Left hindlimb (tissue), 1 donor: ENCODE measurements at regions not wholly inside any gene's neighbourhood (a gene's known extent, or its start where the extent isn't known, plus 50 kb on each side); places are given as distances from the start of the nearest gene placed in this dataset.
"Not testable (repeated sequence)": the region's sequence is repeated elsewhere in the genome, so short reads cannot be mapped to it uniquely, and the experiment has no call there.

Experiments
- DNase-seq: peaks from one replicate; pipeline ENCODE4 v3.0.0-alpha.2; 2018

DNA sequence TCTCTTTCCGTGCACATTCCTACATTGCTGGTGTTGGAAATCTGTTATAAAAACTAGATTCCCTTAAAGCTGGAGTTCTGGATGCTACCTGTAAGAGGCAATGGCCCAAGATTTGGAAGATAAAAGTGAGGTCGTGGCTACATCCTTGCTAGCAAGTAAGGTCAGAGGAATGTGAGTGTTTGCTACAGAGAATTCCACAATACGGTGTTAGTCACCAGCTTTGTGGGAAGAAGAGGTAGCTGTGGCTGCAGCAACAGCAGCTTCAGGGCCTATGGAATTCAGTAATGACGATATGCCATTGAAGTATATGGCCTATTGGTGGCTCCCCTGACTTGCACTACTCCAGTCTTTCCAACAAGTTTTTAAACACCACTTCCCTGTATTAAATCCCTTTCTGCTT, 227.7 kb upstream of the TMEM260 start:
- DNase-seq: no peak

DNA sequence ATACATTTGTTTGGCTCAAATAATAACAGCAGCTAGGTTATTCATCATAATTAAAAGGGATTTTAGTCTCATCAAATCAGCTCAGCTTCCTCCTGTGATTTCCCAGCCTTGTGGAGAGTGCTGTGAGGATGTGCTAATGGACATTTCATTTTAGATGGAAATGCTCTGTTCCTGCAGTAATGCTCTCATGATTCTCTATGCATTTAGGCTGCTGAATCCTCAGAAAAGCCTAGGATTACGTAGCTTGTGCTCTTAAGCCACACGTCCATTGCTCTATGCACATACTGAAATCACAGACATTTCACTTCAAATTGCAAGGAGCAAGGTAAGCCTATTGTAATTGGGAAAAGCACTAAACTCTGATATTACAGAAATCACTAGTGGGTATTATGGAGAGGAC, 226.6 kb upstream of the TMEM260 start:
- no peak for DNase-seq

DNA sequence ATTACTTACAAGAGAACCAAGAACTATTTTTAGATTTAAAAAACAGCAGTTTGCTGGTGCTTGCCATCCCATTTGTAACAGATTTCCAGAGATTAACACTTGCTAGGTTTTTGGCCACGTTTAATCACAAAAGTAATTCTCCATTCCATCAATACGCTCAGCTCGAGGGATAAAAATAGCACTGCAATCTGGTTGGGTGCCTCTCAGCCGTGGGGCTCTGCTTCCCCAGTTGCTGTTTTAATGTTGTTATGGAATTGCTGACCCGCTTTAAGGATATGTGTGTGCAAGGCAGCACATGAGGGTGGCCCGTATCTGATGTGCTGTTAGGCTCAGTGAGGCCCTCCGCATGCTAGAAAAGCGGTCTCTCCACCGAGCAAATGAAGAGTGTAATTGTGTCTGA, 222.2 kb upstream of the TMEM260 start:
- DNase-seq: peak; percentile 43

DNA sequence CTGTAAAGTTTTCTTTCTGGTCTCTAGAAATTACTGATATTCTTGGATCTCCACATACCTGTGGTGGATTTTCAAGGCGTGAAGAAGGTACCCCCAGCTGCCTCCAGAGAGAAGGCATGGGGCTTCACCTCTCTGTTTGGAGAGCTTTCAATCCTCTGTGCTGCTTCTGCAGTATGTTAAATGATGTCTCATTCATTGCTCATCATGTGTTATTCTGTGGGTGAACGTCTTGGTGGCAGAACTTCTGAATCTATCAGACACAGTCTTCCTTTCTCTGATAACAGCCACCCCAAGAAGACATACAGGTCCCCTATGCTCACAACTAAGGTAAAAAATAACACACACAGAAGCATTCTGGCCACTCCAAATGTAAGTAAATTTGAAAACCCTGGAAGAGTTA, 221.3 kb upstream of the TMEM260 start:
- no peak for DNase-seq

DNA sequence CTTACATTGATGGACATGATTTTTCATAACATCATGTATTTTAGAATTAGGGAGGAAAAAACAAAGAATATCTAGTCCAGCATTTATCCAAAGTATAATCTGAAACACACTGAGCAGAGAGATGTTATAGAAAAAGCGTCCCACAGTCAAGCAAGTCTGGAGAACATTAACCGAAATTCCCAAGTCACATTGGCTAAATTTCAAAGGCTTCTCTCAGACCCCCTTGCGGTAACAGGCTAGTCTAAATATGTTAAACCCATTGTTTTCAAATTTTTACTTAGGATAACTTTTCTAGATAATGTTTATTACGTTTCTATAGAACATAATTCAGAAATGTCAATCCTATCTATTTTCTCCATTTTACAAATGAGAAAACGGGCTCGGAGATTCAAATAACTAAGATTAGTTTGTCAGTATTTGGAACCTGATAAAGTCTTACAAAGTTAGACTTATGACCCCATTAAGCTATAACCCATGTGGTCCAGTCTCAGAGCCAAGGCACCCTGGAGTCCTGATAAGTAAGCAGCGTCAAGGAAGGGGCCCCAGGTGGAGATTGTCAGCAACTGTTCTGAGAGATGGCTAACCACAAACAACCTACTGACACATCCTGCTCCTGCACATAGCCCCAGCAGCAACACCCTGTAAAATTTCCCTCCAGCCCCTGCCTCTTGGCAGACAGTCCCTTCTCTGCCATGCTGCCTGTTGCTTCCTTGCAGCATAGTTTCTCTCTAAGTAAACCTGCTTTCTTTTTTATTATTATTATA, 220.6 kb upstream of the TMEM260 start:
- DNase-seq: no peak

DNA sequence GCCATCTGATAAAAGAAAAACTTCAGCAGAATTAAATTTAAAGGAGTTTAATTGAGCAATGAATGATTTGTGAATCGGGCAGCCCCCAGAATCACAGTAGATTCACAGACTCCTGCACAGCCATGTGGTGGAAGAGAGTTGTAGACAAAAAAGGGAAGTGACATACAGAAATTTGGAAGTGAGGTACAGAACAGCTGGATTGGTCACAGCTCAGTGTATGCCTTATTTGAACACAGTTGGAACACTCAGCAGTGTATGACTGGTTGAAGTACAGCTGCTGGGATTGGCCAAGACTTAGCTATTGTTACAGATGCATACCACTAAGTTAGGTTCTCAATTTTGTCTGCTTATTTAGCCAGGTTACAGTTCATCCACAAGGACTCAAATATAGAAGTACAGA, 213.9 kb upstream of the TMEM260 start:
- not testable (repeated sequence) for DNase-seq

DNA sequence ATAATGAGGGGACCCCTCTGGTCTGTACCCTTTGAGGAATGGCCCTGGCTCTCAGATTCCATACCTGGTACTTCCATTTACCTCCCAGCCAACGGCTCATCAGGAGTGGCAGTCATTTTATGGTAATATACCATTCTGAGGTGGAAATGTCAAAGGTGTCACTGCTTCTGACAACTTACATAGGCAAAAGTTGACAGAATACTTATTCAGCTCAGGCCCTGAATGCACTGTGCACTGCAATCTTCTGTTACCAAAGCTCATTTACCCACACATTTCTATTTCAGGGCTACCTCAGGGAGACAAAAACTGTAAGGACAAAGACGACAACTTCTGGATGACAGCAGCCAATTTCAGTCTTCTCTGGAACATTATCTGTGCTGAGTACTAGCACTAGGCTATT, 212.2 kb upstream of the TMEM260 start:
- DNase-seq: no peak

DNA sequence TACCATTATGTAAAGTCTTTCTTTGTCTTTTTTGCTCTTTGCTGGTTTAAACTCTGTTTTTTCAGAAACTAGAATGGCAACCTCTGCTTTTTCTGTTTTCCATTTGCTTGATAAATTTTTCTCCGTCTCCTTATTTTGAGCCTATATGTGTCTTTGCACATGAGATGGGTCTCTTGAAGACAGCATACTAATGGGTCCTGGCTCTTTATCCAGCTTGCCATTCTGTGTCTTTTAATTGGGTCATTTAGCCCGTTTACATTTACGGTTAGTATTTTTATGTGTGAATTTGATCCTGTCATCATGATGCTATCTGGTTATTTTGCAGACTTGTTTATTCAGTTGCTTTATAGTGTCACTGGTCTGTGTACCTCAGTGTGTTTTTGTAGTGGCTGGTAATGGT, 207.9 kb upstream of the TMEM260 start:
- DNase-seq: no peak

DNA sequence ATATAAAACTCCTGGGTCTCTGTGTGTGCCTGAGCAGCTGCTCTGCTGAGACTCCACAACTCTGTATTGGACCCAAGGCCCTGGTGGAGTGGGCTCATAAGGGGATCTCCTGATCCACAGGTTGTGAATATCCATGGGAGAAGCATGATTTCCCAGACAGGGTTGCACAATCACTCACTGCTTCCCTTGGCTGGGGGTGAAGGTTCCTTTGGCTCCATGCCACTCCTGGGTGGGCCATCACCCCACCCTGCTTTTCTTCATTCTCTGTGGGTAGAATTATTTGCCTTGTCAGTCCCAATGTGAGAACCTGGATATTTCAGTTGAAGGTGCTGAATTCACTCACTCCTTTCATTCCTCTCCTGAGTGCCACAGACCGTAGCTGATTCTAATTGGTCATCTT, 205.2 kb upstream of the TMEM260 start:
- DNase-seq: no peak

DNA sequence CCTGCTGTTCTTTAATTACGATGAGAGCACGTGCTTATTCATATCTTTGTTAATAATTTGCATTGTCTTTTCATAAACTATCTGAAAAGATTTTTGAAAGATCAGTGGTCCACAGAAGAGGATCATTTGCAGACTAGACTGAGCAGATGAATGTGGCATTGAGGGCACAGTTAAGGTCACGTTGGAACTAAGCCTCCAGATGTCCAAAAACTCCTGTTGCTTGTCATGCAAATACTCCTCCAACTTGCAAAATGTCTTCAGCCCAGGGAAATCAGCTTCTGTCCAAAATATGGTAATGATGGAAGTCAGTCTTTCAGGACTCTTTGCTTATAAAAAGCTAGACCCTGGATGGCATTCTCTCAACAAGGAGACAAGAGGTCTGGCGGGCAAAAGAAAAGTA, 201.6 kb upstream of the TMEM260 start:
- no peak for DNase-seq

DNA sequence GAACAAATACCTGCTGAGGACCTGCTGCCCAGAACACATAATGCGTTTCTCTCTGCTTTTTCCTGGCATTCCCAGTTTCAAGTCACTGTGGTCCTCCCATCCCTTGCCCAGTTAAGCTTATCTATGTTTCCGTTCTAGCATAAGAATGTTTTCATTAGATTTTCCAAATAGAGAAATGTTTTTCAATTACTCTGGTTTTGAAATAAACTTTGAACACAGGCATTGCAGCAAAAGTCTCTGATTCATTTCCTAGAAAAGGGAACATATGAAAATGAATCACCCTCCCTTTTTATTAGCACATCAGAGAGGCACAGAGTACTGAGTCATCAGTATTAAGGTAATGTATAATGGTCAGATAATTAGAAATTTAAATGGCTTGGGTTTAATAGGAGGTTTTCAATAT, 201.1 kb upstream of the TMEM260 start:
- DNase-seq: no peak

DNA sequence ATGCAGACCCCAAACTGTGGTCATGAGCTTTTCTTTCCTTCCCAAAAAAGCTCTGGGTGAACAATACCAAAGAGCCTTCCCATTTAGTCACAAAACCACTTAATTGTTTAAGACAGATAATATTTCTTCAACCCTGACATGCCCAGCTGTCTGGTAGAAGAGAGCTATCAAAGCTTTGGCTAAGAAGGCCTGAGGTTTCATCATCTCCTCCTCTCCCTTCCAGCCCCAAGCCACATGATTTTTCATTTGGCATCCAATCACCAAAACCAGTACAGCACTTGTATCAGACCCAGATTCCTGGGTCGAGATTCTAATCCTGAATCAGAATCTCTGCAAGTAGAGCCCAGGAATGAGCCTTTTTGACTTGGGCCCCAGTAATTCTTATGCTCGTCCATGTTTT, 199.6 kb upstream of the TMEM260 start:
- DNase-seq: no peak

DNA sequence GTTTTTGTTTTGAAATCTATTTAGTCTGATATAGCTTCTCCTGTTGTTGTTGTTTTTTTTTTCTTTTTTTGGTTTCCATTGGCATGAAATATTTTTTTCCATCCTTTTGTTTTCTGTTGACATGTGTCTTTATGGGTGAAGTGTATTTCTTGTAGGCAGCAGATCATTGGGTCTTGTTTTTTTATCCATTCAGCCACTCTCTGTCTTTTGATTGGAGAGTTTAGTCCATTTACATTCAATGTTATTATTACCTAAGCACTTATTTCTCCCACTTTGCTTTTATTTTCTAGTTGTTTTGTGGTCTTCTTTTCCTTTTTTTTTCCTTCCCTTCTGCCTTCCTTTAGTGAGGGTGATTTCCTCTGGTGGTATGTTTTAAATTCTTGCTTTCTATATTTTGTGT, 193.6 kb upstream of the TMEM260 start:
- DNase-seq: no peak

DNA sequence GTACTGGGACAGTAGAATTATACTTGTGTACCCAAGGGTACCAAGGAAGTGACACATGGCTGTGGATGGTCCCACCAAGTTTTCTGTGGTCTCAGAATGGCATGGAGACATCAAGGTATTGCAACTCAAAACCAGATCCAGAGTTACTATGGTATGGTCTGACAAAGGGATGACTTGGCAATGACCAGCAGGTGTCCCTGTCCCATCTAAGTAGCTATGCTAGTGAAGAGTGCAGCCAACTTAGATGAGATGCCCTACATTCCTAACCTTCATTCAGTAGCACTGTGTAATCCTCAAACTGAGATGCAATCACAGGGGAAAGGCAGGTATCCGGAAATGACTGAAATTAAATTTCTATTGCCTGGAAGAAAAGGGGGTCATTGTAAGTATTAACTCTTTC, 188.7 kb upstream of the TMEM260 start:
- DNase-seq: no peak

DNA sequence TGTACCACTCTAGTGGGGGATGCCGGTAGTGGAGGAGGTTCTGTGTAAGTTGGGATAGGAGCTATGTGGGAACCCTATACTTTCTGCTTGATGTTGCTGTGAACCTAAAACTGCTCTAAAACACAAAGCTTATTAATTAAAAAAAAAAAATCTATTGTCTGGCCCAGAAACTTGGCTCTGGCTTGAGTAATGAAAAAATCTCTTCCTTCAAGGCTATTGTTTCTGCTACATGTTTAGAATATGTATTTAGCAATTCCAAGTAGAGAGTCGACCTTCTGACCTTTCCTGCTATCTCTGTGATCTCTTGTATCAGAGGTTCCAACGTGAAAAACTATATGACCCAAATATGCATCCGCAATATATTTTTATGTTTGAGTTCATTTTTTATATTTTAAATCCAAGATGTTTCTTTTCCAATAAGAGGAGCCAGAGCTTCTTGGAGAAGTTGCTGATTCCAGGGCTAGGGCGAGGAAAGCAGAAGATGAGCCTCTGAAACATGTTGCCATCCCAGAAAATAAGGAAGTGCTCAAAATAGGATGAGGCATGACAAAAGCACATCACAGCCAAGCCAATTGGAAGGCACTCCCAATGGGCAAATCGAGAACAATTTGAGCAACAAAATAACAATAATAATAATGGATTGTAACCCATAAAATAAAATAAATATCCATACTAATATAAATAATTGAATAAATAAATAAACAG, 184.6 kb upstream of the TMEM260 start:
- no peak for DNase-seq

DNA sequence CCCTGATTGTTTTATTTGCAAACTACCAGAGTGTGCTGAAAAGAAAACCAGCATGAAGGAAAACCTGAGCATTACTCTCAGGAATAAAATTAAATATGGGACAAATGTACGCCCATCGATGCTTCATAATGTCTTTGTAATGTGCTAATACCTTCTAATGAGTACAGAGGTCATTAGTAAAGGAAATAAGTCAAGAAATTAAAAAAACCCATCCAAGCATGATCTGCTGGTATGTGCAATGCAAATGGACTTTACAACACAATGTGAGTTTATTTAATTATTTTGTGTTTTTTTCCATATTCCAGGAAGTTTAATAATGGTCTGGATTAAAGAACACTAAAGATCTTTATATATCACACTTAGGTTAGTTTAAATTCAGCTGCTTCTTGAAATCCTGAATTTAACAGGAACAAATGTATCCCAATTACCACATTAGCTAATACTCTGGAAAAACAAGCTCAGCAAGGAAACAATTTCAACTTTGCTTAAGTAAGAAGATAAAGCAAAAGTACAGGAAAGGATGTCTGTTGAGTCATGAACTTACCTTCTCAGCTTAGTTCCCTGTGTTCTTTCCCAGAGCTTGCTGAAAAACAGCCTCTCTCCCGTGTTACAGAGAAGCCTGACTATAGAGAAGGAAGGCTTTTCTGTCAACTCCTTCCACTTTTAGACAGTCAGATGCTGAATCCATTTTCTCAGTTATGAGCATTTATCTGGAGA, 179.3 kb upstream of the TMEM260 start:
- DNase-seq: no peak

DNA sequence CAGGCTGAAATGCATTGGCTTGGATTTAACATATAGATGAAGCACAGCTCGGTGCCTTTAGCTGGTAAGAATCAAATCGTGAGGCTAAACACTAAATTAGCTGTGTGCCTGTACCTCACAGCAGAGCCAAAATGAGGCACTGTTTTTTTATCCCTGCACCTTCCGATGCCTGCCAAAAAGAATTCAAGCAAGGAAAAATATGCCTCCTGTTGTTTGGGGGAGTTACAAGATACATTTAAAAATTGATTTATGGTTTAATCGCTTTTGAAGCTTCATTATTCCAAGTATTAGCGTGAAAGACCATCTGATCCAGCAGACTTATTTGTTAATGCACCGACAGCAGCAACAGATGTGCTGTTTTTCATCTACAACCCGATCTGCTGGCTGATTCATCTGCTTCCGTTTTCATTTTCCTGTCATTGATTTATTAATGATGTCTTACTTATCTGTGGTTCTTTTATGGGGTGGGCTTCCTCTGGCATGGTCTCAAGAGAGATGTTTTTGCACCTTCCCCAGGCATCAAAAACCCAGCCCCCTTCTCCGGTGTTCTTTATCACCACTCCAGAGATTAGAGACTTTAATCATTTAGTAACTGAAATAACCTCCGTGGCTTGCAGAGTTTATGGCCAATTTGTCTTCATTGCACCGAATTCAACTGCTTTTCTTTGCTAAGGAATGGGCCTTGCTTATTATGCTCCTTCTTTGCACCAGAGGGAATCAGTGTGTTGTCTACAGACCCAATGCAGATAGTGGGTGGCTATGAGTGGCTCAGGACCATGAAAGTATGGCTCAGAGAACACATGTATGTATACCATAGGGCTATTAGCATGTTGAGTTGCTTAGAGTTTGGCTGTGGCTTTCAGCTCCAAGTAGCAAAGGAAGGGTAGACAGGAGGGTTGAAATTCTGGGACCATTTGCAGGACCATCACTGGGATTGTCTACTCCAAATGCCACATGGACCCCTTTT, 166.8 kb upstream of the TMEM260 start:
- no peak for DNase-seq

DNA sequence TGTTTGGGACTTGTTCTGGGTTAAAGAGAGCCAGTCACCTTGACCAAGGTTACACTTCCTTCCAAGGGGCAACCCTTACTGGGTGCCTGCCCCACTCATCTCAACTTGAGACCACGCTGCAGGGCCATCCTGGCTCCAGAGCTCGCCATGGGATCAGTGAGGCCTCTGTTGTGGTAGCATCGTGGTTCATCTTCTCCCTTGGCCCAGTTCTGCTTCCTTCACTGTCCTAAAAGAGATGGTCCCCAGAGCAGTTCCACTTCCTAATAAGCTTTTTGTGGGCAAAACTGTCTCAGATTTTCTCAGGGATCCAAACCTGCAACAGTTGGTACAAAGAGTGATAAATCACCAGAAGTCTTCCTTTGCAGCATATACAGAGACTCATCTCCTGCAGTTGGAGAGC, 165.9 kb upstream of the TMEM260 start:
- DNase-seq: no peak

DNA sequence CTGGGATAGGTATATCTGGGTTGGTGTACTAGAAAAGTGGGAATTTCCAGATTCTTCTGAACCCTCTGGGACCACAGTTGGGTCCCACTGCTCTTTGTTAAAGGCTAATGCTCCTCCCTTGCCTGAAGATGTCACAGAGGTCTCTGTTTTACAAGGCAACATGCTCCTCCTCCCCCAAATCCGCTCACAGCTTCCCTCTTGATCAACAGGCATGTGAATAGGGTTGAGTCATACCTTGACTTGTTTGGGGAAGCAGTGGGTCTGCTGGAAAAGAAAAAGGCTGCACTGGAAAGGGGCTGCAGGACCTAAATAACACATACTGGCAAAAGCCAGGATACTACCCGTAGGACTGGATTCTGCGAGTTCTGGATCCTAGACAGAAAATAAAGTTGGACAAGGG, 165.4 kb upstream of the TMEM260 start:
- DNase-seq: no peak

DNA sequence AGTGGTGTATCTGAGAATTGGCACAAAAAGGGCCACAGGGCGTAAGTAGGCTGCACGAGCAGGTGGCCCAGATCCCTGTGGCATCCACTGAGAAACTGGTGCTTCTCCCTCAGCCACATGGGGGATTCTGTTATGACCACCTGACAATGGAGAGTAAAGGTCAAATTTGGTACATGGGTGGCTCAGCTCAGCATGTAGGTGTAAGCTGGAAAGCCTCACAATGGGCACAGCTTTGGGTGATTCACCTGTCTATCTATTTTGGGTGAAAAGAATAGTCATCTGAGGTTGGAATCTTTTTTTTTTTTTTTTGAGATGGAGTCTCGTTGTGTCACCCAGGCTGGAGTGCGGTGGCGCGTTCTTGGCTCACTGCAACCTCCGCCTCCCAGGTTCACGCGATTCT, 163.4 kb upstream of the TMEM260 start:
- no peak for DNase-seq

DNA sequence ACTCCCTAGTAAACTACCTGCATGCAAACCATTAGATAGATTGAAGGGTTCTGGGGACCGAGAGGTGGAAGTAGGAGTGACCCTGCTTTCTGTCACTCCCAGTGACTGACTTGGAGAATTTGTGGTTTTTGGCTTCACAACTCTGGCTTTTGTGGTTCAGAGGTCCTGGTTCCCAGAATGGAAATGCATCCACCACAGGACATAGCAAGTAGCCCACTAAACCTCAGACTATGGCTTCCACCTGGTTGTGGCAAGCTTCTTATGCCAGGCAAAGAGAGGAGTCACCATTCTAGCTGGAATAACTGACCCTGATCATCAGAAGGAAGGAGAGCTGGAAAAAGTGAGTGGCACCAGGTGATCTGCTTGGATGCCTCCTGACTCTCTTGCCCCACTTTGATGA, 162.4 kb upstream of the TMEM260 start:
- DNase-seq: no peak

DNA sequence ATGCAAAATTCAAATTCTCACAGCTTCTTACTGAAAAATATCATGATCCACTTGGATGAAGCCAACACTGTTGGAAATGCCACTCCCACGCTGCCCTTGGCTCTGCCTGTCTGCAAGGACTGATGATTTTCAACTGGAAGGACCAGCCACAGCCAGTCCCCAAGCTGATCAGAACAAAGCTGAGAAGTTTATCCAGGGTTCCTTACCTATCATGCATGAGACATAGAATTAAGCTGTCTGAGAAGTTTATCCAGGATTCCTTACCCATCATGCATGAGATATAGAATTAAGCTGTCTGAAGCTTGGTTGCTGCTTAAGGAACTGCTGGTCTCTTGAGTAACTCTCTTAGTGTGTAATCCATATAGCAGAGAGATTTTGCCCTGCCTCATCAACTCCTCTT, 159.8 kb upstream of the TMEM260 start:
- no peak for DNase-seq

DNA sequence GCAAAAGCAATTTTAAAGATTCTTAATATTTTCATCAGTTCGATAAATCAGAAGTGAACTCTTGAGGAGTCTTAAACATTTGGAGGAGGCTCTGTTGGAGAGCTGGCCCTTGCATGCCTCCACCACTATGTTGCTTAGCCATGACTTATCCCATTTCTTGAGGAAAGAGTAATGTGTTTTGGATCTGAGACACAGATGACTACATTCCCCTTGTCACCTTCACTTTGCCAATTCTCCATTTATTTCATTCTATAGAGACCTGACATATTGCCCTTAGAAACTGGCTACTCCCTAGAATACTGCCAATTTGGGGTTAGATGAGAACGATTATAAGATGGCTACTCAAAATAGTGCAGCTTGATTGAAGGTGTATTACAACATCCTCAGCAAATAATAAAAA, 157.4 kb upstream of the TMEM260 start:
- DNase-seq: no peak
